Adrenal gland (tissue), 9 donors: ENCODE measurements at regions not wholly inside any gene's neighbourhood (a gene's known extent, or its start where the extent isn't known, plus 50 kb on each side); places are given as distances from the start of the nearest gene placed in this dataset.

Experiments used
- DNase-seq, 7 donors: peaks; one replicate each; pipeline ENCODE4 v3.0.0-alpha.2; 2019 to 2020
- H3K27ac ChIP-seq, 5 donors: fragments of 200-600 bp; sonication (generic) in 4 of 5; 1 replicate in 3 of 5; 2 replicates in 2 of 5; pipeline versions ENCODE4 v1.5.1 to v1.8.0; 2016 to 2020; ENCODE audit warnings: mild to moderate bottlenecking in 1 of 5
- H3K27me3 ChIP-seq: fragments of 200-600 bp; 2 replicates; pipeline ENCODE4 v1.8.0; 2021
- H3K36me3 ChIP-seq, 2 donors: fragments of 200-600 bp; replicated peaks in 1 of 2; 1 replicate in 1 of 2; 2 replicates in 1 of 2; pipeline versions ENCODE4 v1.5.1 to v1.8.0; 2018 to 2022
- H3K4me1 ChIP-seq, 2 donors: fragments of 200-600 bp; replicated peaks in 1 of 2; 1 replicate in 1 of 2; 2 replicates in 1 of 2; pipeline versions ENCODE4 v1.5.1 to v1.8.0; 2018 to 2021
- H3K4me3 ChIP-seq, 4 donors: fragments of 200-600 bp; sonication (generic) in 3 of 4; one replicate each; pipeline ENCODE4 v1.5.1; 2016 to 2018
- H3K9me3 ChIP-seq, 3 donors: fragments of 200-600 bp; sonication (generic) in 1 of 3; replicated peaks in 1 of 3; 1 replicate in 2 of 3; 2 replicates in 1 of 3; pipeline versions ENCODE4 v1.5.1 to v1.8.0; 2016 to 2021
- POLR2A ChIP-seq, 2 donors: fragments of 450-650 bp; IDR thresholded peaks; one replicate each; pipeline ENCODE4 v1.6.1; 2017; ENCODE audit warnings: antibody characterized with exemption in 2 of 2, mild to moderate bottlenecking in 2 of 2, moderate library complexity in 1 of 2
- WGBS, 4 donors: extraction: QIAGEN DNeasy Blood & Tissue Kit in 2 of 4; methylation state at CpG; one replicate each; pipeline versions ENCODE4 v1.1.5 to v1.1.7; 2013 to 2017; 5-methylcytosine and 5-hydroxymethylcytosine counted together
- intact Hi-C, 2 donors: fragments of 100-400 bp; cut with DNase I; formaldehyde crosslinking; loops; one replicate each; pipeline versions ENCODE4 v1.14.1 to v1.15.0; 2022 to 2023
- TF ChIP-seq, protein P1 (sequence below), 6 experiments: fragments of 450-650 bp in 4 of 6; fragments of 200-600 bp in 2 of 6; sonication (generic) in 1 of 6; IDR thresholded peaks; 1 replicate in 5 of 6; 2 replicates in 1 of 6; pipeline versions ENCODE4 v1.5.1 to v1.8.0; 2016 to 2021; ENCODE audit warnings: antibody characterized with exemption in 6 of 6, mild to moderate bottlenecking in 2 of 6, moderate library complexity in 1 of 6
- donor health status: healthy with polysubstance abuse.
- donor health status: Bipolar disorder and iron deficiency.
- donor health status: DM: yes; HTN: yes; CAD: no.
- donor health status: DM: no; HTN: no; CAD: no.
- donor health status: DM: no; HTN: no; CAD: no.

- no peak for DNase-seq
- no peak overlapping the region for H3K4me3 ChIP-seq
- TF ChIP-seq POLR2A (IDR thresholded peaks at IDR 0.05): no peak
- TF ChIP-seq, protein P1, sequence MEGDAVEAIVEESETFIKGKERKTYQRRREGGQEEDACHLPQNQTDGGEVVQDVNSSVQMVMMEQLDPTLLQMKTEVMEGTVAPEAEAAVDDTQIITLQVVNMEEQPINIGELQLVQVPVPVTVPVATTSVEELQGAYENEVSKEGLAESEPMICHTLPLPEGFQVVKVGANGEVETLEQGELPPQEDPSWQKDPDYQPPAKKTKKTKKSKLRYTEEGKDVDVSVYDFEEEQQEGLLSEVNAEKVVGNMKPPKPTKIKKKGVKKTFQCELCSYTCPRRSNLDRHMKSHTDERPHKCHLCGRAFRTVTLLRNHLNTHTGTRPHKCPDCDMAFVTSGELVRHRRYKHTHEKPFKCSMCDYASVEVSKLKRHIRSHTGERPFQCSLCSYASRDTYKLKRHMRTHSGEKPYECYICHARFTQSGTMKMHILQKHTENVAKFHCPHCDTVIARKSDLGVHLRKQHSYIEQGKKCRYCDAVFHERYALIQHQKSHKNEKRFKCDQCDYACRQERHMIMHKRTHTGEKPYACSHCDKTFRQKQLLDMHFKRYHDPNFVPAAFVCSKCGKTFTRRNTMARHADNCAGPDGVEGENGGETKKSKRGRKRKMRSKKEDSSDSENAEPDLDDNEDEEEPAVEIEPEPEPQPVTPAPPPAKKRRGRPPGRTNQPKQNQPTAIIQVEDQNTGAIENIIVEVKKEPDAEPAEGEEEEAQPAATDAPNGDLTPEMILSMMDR (IDR thresholded peaks at IDR 0.05): no peak
- intact Hi-C loops: no loop called here
- 64 to 71% (median 68%) methylated on average over 4 of the region's 4 CpGs for WGBS, 4 donors
- H3K4me1 ChIP-seq: no peaks in the 10 kb centered on the region
- no peaks in the 10 kb centered on the region for H3K9me3 ChIP-seq
- H3K27me3 ChIP-seq: no peaks in the 10 kb centered on the region
- H3K27ac ChIP-seq: no peak overlapping the region
- no peaks in the 10 kb centered on the region for H3K36me3 ChIP-seq
Observed at GRCh38 chr10:130638991-130639390, 502.8 kb downstream of the GLRX3 start.

DNA sequence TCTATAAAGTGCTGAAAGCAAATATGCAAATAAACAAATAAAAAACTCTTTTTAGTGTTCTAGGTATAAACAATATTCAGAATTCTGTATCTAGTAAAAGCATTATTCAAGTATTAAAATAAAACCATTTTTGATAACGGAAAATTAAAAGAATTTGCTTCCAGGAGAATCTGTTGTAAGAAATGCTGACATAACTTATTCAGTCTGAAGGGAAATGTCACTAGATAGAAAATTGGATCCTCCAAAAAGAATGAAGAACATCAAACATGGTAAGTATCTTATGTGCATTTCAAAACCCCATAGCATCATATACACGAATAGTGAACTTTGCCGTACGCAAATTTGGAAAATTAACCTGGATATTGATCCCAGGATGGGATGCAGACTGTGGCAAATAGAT is 506.7 kb downstream of the GLRX3 start:
- Histone ChIP-seq H3K4me1 (no peaks in the 10 kb centered on the region), H3K36me3 (no peaks in the 10 kb centered on the region), H3K27ac (no peak overlapping the region), H3K27me3 (no peaks in the 10 kb centered on the region), H3K4me3 (no peak overlapping the region), H3K9me3 (no peaks in the 10 kb centered on the region)
- no peak for TF ChIP-seq POLR2A (IDR thresholded peaks at IDR 0.05)
- TF ChIP-seq, protein P1 (IDR thresholded peaks at IDR 0.05): no peak
- no peak for DNase-seq
- 86 to 91% (median 88%) methylated on average over 4 of the region's 4 CpGs for WGBS, 4 donors
- intact Hi-C loops: no loop called here

DNA sequence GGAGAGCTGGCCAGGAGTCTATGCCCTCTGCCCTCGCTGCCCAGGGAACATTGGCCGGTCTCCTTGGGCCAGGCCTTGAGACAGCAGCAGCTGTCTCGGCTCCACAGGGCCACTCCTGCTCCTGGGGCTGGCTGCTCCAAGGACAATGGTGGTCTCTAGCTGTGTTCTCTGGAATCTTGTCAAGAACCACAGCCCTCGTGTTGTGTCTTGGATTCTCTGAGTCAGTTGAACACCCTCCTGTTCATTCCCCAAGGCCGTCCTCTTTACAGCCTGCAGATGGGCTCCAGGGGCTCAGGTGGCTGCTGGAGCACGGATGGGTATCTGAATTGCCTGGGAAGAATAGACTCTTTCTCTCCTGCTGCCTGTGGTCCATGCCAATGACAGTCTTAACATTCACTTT is 511.1 kb downstream of the GLRX3 start:
- H3K4me3 ChIP-seq: no peak overlapping the region
- DNase-seq: no peak
- H3K9me3 ChIP-seq: no peaks in the 10 kb centered on the region
- intact Hi-C loops: no loop called here
- no peak for TF ChIP-seq POLR2A (IDR thresholded peaks at IDR 0.05)
- TF ChIP-seq, protein P1 (IDR thresholded peaks at IDR 0.05): no peak
- no peaks in the 10 kb centered on the region for H3K4me1 ChIP-seq
- no peaks in the 10 kb centered on the region for H3K36me3 ChIP-seq
- H3K27me3 ChIP-seq: no peaks in the 10 kb centered on the region
- no peak overlapping the region for H3K27ac ChIP-seq
- WGBS, 4 donors: 55 to 68% (median 57%) methylated on average over 6 of the region's 6 CpGs

- WGBS, 4 donors: 71 to 85% (median 84%) methylated on average over 6 to 10 of the region's 10 CpGs
- H3K27me3 ChIP-seq: no peaks in the 10 kb centered on the region
- H3K27ac ChIP-seq: no peak overlapping the region
- no peak overlapping the region for H3K4me3 ChIP-seq
- no peak for DNase-seq
- intact Hi-C loops: no loop called here
- no peaks in the 10 kb centered on the region for H3K4me1 ChIP-seq
- H3K9me3 ChIP-seq: no peaks in the 10 kb centered on the region
- TF ChIP-seq, protein P1 (IDR thresholded peaks at IDR 0.05): no peak
- no peak for TF ChIP-seq POLR2A (IDR thresholded peaks at IDR 0.05)
- no peaks in the 10 kb centered on the region for H3K36me3 ChIP-seq
Observed at GRCh38 chr10:130648807-130649206, 512.6 kb downstream of the GLRX3 start.
